Eye (tissue), 1 donor: ENCODE measurements at regions not wholly inside any gene's neighbourhood (a gene's known extent, or its start where the extent isn't known, plus 50 kb on each side); places are given as distances from the start of the nearest gene placed in this dataset.
"Not testable (repeated sequence)": the region's sequence is repeated elsewhere in the genome, so short reads cannot be mapped to it uniquely, and the experiment has no call there.

ENCODE experiments used
- DNase-seq: peaks from one replicate; pipeline ENCODE4 v3.0.0-alpha.2; 2015

DNA sequence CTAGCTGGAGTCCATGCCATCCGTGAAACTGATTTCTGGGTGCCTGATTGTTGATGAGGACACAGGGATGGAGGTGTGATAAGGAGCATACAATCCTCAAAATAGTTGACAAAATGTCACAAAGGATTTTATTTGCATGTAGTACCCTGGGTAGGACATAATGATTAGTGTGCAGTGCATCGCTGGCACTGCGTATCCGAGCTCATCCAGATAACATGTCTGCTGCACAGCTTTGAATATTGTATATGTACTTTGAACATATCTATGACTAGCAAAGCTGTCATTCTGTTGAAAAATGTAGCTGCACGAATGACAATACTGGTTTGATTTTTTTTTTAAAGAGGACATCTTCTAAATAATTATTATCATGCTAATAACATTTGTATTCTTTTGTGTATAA is 529.7 kb upstream of the FANCL start:
- no peak for DNase-seq

DNA sequence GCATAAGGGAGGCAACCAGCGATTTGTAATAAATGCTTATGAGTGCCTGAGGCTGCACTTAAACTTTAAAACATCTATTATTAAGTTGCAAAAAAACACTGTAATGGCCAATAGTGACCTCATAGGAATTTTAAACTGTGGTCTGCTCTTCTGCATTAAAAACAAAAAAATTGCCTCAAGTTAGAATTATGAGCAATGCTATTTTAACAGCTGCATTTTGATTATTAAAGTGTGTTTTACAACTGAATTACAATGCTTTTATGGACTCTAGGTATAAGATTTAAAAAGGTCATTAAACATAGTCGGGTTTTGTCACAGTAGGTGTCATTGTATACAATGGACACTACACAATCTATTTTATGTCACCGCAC is 528.7 kb upstream of the FANCL start:
- DNase-seq = peak; percentile 18

DNA sequence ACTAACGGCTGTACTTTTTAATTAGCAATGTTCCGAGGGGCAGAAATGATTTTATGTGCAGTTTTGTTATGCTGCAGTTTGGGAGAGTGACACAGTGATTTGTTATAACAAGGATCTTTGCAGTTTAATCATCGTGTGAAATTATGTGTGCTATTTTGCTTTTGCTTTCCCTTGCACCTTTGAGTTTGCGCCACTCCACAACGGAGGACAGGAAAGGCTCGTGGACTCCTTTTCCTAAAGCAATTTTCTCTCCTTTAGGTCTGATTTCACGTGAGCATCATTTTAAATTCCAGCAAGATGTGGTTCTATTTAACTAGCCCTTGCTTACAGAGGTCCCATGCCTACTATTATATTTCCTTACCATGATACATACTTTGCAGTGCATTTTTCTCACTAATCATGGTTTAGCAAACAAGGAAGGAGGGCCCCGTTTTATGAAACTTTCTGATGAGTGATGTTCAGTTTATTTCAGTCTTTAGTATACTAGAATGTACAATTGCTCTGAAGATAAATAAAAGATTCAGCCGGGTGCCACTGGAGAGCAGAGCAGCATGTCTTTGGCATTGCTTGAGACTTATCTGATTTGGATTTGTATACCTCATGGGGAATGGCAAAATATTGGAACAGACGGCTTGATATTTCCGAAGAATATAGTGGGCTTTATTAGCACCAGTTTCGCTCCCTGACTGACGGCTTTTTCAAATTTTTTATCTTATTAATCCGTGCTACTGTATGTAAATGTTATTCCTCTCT is 528.2 kb upstream of the FANCL start:
- DNase-seq = peak; percentile 30

DNA sequence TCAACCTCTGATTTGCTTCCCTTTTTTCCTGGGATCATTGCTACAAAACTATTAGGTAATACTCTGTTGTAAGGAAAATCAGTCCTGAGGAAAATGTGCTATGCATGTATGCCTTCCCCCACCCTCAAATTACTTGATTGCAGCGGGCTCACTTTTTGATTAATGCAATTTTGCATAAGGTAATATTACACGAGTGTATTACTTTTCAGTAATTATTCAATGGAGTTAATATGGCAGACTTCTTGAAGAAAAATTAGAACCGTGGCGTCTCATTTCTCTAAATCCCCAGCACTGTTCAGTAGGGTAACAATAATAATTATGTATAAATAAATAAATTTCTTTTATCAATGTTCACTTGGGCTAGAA is 527.6 kb upstream of the FANCL start:
- no peak for DNase-seq

DNA sequence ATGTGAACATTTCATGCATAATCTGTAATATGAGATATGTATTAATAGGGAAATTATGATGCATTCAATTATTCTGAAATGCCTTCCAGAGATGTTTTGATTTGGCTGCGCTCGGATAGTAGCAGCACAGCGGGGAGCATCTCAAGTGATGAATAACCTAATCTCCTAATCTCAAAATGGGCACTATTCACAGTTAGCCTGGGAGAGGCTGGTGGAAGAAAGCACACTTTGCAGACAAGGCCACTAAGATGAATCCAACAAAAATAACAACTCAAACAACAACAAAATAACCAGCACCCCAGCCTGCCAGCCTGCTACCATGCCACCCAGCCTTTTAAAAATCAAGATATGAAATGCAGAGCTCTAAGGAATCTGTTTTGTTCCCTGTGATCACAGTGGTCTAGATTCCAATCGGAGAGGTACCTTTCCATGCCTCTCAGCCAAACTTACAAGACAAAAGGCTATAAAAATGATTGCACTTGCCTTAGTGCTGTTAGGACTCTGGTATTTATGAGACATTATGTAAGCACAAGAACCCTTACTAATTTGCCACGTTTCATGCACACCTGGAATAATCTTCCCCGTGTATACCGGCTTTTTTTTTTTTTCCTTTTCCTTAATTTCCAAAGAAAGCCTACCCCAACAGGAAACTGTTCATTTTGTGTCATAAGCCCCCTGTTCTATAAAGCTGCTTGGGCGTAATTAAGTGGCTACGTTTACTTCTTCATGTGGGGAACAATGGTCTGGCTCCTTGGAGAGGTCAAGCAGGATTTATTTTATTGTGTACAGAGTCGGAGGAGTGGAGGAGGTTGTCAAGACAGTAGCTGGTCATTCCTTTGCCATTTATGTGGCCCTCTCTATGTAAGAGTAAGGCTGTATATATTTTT is 526.9 kb upstream of the FANCL start:
- peak; percentile 36 for DNase-seq

DNA sequence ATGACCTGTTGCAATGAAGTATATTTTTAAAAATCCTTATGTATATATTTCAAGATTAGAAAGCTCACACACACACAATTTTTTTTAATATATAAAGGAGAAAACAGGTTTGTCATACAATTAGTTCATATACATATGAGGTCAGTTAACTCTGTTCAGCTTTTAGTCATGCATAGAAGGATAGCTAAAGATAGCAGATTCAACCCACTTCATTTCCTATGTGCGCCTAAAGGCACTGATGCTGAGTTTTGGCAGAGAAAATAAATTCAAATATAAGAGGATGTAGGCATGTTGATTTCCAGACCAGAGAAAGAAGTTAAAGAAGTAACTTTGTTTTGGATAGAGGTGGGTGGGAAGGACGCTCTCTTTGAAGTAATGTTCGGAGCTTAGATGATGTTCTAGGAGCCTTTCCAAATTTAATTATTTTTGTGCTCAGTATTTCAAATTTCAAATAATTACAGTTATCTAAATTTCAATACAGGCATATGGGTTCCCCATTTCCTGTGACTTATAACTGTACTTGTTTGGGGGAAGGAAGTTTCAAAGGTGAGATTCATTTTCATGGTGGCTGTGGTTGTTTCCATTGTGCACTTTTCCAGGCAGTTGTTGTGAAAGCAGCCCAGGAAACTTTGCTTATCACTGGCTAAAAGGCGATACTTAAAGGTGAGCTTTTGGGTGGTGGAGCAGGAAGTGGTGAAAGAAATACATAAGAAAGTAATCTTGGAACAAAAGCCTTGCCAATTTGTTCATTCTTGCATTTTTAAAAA is 523.4 kb upstream of the FANCL start:
- no peak for DNase-seq

DNA sequence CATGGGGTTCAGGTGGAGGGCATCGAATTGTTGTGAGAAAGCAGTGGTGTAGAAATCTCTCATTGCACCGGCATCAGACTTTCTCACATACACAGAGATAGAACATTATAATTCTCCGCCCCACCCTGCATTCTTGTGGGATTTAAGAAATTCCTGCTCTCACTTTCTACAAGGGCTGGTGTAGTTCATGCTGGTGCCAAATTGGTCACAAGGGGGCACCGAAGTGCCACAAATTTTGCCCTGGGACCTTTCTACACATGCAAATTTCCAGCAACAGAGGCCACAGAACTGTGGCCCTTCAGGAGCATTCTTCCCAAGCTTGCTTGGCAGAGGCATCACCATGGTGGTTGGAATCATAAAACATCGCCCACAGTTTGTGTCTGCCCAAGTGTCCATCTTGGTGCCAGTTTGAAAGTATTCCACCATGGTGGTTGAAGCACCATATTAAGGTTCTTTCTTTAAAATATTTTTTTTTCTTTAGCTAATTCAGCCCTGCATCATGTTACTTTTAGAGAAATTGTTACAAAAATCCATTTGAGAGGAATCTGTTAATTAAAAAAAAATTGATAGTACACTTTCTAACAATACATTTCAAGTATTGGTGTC is 521.2 kb upstream of the FANCL start:
- peak; percentile 91 for DNase-seq

DNA sequence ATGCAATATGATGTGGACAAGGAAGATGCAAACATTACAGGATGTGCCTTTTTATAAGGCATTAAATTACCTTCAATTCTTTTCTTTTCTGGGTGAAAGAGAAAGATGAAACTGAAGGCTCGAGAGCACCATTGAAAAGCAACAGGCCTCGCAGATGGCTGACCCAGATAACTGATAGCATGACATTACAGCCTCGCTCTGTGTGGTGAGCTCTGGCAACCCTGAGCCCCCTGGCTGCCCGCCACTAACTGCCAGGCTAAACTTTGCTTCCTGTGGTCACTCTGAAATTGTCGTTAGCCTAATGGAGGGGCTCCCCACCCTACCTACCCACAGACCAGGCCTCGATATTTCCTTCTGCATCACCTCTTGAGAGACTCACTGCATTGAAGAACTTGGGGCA is 516.8 kb upstream of the FANCL start:
- no peak for DNase-seq

DNA sequence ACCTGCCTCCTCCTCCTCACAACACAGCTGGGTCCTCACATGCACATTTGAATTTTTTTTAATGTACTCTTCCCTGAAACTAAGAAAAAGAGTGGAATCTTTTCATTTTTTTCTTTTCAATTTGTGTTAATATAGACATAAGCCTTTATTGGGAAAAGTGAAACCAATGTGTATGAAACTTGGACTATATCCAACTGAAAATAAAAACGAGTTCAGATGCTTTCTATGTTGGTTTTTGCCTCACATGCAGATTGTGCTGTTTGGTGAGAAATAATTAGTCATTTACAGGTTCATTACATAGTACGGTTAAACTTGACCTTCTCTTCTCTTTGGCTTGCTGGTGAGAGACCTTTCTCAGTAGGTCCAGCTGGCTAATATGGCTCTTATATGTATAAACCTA is 515.2 kb upstream of the FANCL start:
- DNase-seq = no peak

DNA sequence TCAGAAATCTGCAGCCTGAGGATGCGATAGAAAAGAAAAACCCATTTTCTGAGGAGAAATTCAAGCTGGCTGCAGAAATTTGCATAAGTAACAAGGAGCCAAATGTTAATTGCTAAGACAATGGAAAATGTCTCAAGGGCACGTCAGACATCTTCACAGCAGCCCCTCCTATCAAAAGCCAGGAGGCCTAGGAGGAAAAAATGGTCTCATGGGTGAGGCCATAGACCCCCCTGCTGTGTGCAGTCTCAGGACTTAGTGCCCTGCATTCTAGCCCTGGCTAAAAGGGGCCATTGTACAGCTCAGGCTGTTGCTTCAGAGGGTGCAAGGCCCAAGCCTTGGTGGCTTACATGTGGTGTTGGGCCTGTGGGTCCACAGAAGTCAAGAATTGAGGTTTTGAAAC is 511.4 kb upstream of the FANCL start:
- DNase-seq = not testable (repeated sequence)

DNA sequence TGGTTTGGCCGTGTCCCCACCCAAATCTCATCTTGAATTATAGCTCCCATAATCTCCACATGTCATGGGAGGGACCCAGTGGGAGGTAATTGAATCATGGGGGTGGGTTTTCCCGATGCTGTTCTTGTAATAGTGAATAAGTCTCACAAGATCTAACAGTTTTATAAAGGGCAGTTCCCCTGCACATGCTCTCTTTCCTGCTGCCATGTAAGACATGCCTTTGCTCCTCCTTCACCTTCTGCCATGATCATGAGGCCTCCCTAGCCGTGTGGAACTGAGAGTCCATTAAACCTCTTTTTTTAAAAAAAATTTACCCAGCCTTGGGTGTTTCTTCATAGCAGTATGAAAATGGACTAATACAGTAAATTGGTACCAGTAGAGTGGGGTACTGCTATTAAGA is 510.6 kb upstream of the FANCL start:
- not testable (repeated sequence) for DNase-seq

DNA sequence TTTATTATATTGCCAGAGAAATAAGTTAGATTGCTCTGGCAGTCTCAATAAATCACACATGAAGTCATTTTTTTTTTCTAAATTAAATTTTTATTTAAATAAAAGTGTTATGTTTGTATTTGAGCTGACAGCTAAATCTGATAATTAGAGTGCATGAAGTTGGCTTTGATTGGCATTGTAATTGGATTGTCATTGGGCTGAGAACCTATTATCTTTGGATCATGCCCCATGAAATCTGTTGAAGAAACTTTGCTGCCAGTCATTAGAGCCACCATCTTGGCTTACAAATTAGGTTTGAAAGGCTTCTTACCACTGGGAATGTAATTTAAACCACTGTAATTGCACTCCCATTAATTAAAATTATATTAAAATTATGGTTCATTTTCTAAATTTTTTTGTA is 507.9 kb upstream of the FANCL start:
- peak; percentile 29 for DNase-seq

DNA sequence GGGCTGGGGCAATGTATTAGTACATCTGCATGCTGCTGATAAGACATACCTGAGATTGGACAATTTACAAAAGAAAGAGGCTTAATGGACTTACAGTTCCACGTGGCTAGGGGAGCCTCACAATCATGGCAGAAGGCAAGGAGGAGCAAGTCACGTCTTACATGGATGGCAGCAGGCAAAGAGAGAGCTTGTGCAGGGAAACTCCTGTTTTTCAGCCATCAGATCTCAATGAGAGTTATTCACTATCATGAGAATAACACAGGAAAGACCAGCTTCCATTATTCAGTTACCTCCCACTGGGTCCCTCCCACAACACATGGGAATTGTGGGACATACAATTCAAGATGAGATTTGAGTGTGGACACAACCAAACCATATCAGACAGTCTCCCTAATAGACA is 504.2 kb upstream of the FANCL start:
- not testable (repeated sequence) for DNase-seq

DNA sequence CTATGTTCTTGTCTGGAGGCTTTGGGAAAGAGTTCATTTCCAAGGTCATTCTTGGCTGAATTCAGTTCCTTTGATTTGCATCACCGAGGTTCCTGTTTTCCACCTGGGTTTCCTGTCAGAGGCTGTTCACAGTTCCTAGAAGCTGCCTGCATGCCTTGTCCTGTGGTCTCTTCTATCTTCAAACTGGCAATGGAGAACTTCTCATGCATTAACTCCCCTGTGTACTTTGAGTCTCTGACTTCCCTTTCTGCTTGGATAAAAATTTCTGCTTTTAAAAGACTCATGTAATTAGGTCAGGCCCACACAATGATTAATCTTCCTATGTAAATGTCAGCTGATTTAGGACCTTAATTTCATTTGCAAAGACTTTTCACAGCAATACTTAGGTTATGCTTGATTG is 499.3 kb upstream of the FANCL start:
- no peak for DNase-seq

DNA sequence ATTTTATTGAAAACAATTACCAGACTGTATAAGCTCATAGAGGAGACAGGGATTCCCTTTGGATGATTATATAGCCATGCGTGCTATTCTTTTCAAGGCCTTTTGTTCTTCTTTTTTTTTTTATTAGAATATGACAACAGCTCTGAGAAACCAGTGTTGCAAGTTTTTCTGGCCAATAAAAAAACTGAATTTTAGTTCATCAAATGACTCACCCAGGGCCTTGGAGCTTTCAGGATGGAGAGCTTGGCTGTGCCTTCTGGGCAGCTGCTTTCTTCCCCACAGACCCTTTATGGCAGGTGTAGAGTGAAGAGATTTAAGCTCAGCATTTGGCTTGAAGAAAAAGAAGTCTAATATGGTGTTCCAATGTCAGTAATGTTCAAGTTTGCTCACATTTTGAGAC is 497.9 kb upstream of the FANCL start:
- DNase-seq = no peak

DNA sequence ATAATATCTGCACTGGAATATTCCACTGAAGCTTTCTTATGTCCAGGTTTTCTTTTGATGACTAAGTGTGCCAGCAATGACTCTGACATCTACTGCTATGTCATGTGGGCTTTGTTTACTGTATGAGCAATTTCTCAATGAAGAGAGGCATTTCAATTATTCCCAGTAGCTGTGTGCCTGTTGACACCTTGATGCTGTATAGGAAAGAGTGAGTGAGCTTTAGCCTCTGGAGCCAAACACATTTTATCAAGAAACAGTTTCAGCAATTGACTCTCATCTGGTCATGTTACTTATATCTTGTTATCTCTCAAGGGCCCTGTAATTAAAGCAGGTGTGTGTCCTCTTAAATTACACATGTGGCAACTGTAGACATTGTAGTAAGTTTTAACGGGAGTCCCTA is 493.2 kb upstream of the FANCL start:
- no peak for DNase-seq

DNA sequence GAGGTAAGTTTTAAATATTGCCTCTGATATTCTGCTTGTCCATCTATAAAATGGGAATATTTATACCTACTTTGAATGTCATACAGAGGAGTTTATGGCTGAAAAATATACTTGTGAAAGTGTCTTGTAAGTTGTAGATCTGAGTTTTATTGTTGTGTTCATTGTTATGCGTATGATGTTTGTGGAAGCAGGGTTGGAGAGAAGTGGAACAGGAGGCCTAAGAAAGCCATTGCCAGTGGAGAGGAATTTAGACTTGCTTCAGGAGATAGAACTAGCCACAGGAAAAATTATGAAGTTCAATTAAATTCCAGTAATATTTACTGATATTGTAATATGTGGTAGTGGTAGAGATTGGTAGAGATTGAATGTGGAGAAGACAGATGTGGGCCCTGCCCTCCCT is 491.9 kb upstream of the FANCL start:
- DNase-seq = no peak

DNA sequence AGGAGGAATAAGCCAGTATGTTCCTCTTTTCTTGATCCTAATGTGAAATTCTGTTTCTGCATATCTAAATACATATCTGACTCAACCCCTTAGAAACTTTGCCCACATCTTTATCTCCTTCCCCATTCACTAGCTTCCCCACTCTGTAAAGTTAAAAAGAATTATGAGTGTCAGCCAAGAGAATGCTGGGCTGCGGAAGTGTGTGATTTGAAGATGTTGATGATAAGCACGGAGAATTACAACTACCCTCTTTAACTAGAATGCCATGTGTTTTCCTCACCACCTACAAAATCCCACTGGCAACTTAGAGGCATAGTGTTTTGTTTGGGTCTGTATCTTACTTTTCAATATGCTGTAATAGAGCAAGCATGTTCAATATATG is 490.4 kb upstream of the FANCL start:
- DNase-seq = no peak

DNA sequence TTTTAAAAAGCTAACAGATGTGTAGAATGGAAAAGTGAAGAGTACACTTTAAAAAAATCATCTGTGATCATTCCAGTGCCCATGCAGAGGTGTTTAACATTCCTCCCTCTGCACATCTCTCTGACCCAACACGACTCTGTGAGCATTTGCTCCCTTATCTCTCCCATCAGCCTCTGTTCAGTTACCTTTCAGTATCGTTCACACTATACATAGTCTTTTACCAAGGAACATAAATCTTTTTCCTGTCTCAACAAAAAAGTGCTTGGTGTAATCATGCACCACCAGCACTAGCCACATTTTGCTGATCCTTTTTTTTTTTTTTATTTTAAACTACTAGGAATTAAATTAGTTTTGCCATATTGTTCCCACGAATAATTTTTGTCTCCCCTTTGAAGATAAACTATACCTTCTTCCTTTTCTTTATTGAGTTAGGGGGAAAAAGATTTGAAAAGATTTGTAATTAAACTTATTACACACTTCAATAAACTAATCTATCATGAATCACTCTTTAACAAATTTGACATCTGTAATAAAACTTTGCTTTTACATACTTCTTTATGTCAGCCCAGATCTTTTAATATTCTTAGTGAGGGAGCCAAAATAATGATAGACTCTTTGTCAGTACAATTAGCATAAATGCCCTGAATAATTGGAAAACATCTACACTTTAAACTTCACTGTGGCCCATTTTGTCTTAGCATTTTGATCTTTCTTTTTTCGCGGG is 489.8 kb upstream of the FANCL start:
- no peak for DNase-seq

DNA sequence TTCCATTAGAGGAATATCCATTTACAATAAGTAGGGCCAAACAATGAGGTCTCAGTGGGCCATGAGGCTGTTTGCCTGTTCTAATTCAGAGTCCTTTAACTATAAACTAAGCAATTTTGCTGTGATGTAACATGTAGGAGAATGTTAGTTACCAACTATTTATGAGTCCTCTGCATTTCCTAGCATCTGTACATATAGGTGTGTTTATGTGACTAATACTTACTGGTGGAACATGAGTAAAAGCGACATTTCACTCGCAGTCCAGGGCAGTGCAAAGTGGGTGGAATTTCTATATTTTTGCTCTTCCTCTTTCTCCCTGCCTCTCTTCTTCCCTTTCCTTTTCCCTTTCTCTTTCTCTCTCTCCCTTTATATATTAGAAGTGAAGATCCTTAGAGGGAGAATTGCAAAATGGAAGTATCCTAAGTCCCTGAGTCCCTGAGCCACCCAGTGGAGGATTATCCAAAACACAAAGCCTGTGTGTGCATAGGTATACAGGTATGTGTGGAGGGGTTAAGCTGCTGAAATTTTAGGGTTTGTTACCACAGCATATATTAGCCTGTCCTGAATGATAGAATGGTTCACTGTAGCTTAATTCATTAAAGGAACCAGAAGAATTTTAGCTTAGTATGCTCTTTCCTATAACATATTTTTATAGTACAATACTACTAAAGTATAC is 487.0 kb upstream of the FANCL start:
- no peak for DNase-seq

DNA sequence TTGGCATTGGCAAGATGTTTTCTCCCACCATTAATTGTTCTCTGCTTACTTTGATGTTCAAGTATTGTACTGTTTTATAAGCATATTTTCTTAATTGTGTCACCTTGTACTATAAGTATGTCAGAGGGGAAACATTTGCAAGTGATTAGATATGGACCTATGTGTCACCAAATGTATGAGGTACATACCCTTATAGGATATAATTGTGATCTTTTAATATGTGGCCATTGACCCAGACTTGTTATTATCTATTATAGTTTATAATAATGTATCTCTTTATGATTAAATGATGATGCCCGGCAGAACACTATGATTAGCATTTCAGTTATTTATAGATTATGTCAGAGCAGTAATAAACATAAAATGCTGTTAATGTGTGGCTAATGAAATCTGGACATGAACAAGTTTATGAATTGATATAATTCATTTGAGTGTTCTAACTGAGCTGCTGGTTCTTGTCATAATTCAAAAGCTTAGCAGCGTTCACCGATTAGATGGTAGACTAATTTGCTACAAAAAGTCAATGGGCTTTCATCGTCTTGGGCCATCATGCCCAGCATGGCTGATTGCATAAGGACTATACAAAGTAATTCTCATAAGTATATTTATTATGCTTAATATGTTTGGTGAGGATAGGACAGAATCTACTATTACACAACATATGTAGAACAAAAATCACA is 480.9 kb upstream of the FANCL start:
- DNase-seq = no peak
